ENCODE measurements at regions not wholly inside any gene's neighbourhood (a gene's known extent, or its start where the extent isn't known, plus 50 kb on each side); places are given as distances from the start of the nearest gene placed in this dataset.
A peak's percentile ranks its signal among the peaks of the same experiment; 100 is the strongest.

GRCh38 chr5:34555699-34556508 is 100.2 kb upstream of the RAI14 start:
- DNase-seq (ENCODE audit: extremely low read depth in 1 of 4, low spot score in 3 of 4) (no peak), FAIRE-seq (no peak), ATAC-seq (no peak)
- Histone ChIP-seq H3K4me3 (no peak overlapping the region), H3K27ac (ENCODE audit: extremely low read depth, low read depth, low read length) (no peak overlapping the region), H2AFZ (ENCODE audit: low read depth, low read length) (no peak overlapping the region), H3K9me1 (ENCODE audit: control insufficient read depth, insufficient read depth, low read length) (no peaks in the 10 kb centered on the region), H4K20me1 (replicated peaks; ENCODE audit: control insufficient read depth, insufficient read depth, low read length) (0 out of 2 replicates have a peak, but pooled peaks cover 2% of the 10 kb centered on the region), H3K9me3 (replicated peaks; ENCODE audit: control insufficient read depth, insufficient read depth, low read depth, low read length) (no peaks in the 10 kb centered on the region), H3K36me3 (ENCODE audit: control insufficient read depth, insufficient read depth, low read length) (no peaks in the 10 kb centered on the region), H3K27me3 (ENCODE audit: control insufficient read depth in 2 of 2, insufficient read depth in 2 of 2, low read length in 2 of 2) (peaks cover 2 to 8% of the 10 kb centered on the region in 2 experiments; a peak in 2 of 5 replicates), H3K4me2 (ENCODE audit: insufficient read depth, low read length) (no peak overlapping the region), H3K79me2 (ENCODE audit: control insufficient read depth, insufficient read depth, low read length) (no peaks in the 10 kb centered on the region), H3K4me1 (replicated peaks in 1 of 2; ENCODE audit: control insufficient read depth in 2 of 2, insufficient read depth in 2 of 2, low read length in 2 of 2) (peaks cover 3 to 14% of the 10 kb centered on the region in 2 experiments; a peak in 3 of 5 replicates), H3K9ac (ENCODE audit: insufficient read depth in 1 of 2, low read depth in 2 of 2, low read length in 2 of 2) (no peak overlapping the region)
- 13% methylated on average over 10 of the region's 10 CpGs for WGBS (ENCODE audit: insufficient coverage, low coverage, missing lambda C conversion rate)
- TF ChIP-seq MTF1 (CRISPR knock-in tag; IDR thresholded peaks at IDR 0.05; ENCODE audit: borderline replicate concordance) (no peak), KDM1A (IDR thresholded peaks at IDR 0.05) (peak; percentile 28 to 62; a peak in 1 of 4 replicates)
- intact Hi-C loops (cut with micrococcal nuclease) (no loop called here), in situ Hi-C loops (cut with MboI) (no loop called here)
- ChIA-PET POLR2A (interaction anchor here (0.5 to 1.4 kb wide), 5 partner anchors 9 to 362 kb away, joined by 3 to 4 read pairs (median 3); no protein-coding TSS in a partner anchor), CTCF (ENCODE audit: low intra/inter-chr PET ratio) (no interaction called here)
- BruUV-seq (replicated peaks) = no TSS peak

DNA sequence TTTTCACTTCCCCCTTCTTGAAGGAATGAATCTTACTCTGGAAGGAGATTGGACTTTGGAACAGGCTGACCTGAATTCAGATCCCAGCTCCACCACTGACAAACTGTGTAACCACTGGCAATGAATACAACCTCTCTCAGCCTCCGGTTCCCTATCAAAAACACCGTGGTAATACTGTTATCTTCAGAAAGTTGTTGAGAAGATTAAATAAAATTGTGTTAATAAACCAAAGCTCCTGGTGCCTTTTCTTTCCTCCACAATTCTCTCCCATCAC is 99.7 kb upstream of the RAI14 start:
- DNase-seq (ENCODE audit: extremely low read depth in 1 of 4, low spot score in 3 of 4) = no peak
- 3% methylated on average over 2 of the region's 2 CpGs for WGBS (ENCODE audit: insufficient coverage, low coverage, missing lambda C conversion rate)

More for the DNA sequence above, 99.7 kb upstream of the RAI14 start:
- Histone ChIP-seq H2AFZ (ENCODE audit: low read depth, low read length) (no peak overlapping the region), H3K9me1 (ENCODE audit: control insufficient read depth, insufficient read depth, low read length) (no peaks in the 10 kb centered on the region), H3K4me2 (ENCODE audit: insufficient read depth, low read length) (no peak overlapping the region), H3K9me3 (replicated peaks; ENCODE audit: control insufficient read depth, insufficient read depth, low read depth, low read length) (no peaks in the 10 kb centered on the region), H3K4me3 (no peak overlapping the region), H3K79me2 (ENCODE audit: control insufficient read depth, insufficient read depth, low read length) (no peaks in the 10 kb centered on the region), H3K36me3 (ENCODE audit: control insufficient read depth, insufficient read depth, low read length) (no peaks in the 10 kb centered on the region), H3K4me1 (replicated peaks in 1 of 2; ENCODE audit: control insufficient read depth in 2 of 2, insufficient read depth in 2 of 2, low read length in 2 of 2) (peaks cover 3 to 14% of the 10 kb centered on the region in 2 experiments; a peak in 3 of 5 replicates), H3K9ac (ENCODE audit: insufficient read depth in 1 of 2, low read depth in 2 of 2, low read length in 2 of 2) (no peak overlapping the region), H4K20me1 (replicated peaks; ENCODE audit: control insufficient read depth, insufficient read depth, low read length) (0 out of 2 replicates have a peak, but pooled peaks cover 2% of the 10 kb centered on the region), H3K27me3 (ENCODE audit: control insufficient read depth in 2 of 2, insufficient read depth in 2 of 2, low read length in 2 of 2) (peaks cover 2 to 8% of the 10 kb centered on the region in 2 experiments; a peak in 2 of 5 replicates), H3K27ac (ENCODE audit: extremely low read depth, low read depth, low read length) (no peak overlapping the region)
- CTCF ChIA-PET (ENCODE audit: low intra/inter-chr PET ratio) = no interaction called here
- ATAC-seq = no peak
- TF ChIP-seq ZMIZ1 (IDR thresholded peaks at IDR 0.05; ENCODE audit: low read depth in 2 of 2, low read length in 2 of 2) = no peak
- in situ Hi-C loops (cut with MboI) (no loop called here), intact Hi-C loops (cut with micrococcal nuclease) (no loop called here)
- POLR2A ChIA-PET = interaction anchor here (0.5 to 1.4 kb wide), 4 partner anchors 9 to 69 kb away, joined by 3 to 4 read pairs (median 3); no protein-coding TSS in a partner anchor
- no TSS peak for BruUV-seq (replicated peaks)
- no peak for FAIRE-seq

All from K562 (cell line).